ENCODE measurements at regions not wholly inside any gene's neighbourhood (a gene's known extent, or its start where the extent isn't known, plus 50 kb on each side); places are given as distances from the start of the nearest gene placed in this dataset.

- DNase-seq: no peak
Observed at GRCh38 chr20:62527781-62528180, 52.0 kb upstream of the GATA5 start.

GRCh38 chr20:62528983-62529891 lies 53.4 kb upstream of the GATA5 start:
- no peak for DNase-seq

GRCh38 chr20:62529896-62530642 lies 54.3 kb upstream of the GATA5 start:
- DNase-seq: no peak

GRCh38 chr20:62530643-62531032 lies 54.8 kb upstream of the GATA5 start:
- no peak for DNase-seq

- DNase-seq: no peak
Observed at GRCh38 chr20:62531046-62531838, 55.4 kb upstream of the GATA5 start.

GRCh38 chr20:62532921-62533320 lies 57.1 kb upstream of the GATA5 start:
- DNase-seq: no peak

GRCh38 chr20:62533591-62534495 lies 58.0 kb upstream of the GATA5 start:
- DNase-seq: no peak

- no peak for DNase-seq
Observed at GRCh38 chr20:62534526-62535221, 58.9 kb upstream of the GATA5 start.

GRCh38 chr20:62535282-62535811 lies 59.6 kb upstream of the GATA5 start:
- no peak for DNase-seq

GRCh38 chr20:62535964-62536363 lies 60.2 kb upstream of the GATA5 start:
- no peak for DNase-seq

- no peak for DNase-seq
Observed at GRCh38 chr20:62536871-62537401, 61.1 kb upstream of the GATA5 start.

- DNase-seq: no peak
Observed at GRCh38 chr20:62537649-62538292, 62.0 kb upstream of the GATA5 start.

GRCh38 chr20:62539198-62540045 lies 63.6 kb upstream of the GATA5 start:
- no peak for DNase-seq

- no peak for DNase-seq
Observed at GRCh38 chr20:62540504-62540903, 64.7 kb upstream of the GATA5 start.

- no peak for DNase-seq
Observed at GRCh38 chr20:62542862-62543261, 67.1 kb upstream of the GATA5 start.

GRCh38 chr20:62543470-62544302 lies 67.9 kb upstream of the GATA5 start:
- DNase-seq: no peak

- no peak for DNase-seq
Observed at GRCh38 chr20:62544505-62545055, 68.8 kb upstream of the GATA5 start.

- DNase-seq: no peak
Observed at GRCh38 chr20:62545271-62545670, 69.5 kb upstream of the GATA5 start.

Measured in hippocampal formation (tissue), 2 donors.